SK-N-SH treated with all-trans-retinoic acid at 6 μM for 48 hours (cell line): ENCODE measurements at regions not wholly inside any gene's neighbourhood (a gene's known extent, or its start where the extent isn't known, plus 50 kb on each side); places are given as distances from the start of the nearest gene placed in this dataset.
A peak's percentile ranks its signal among the peaks of the same experiment; 100 is the strongest.

ENCODE experiments used
- ATAC-seq: fragments of 200-7000 bp; cut with Tn5 transposase; 3 replicates; pipeline ENCODE4 v1.9.1; 2020; ENCODE audit warnings: mild to moderate bottlenecking, moderate library complexity
- ARNTL ChIP-seq: fragments of 450-650 bp; formaldehyde crosslinking; IDR thresholded peaks from 2 replicates; pipeline ENCODE4 v1.5.0; 2020; ENCODE audit warnings: low read depth, mild to moderate bottlenecking, moderate library complexity, borderline replicate concordance
- BACH2 ChIP-seq: fragments of 250-450 bp; sonication (Bioruptor Pico); IDR thresholded peaks from 2 replicates; pipeline ENCODE4 v1.9.0; 2021; ENCODE audit warnings: mild to moderate bottlenecking, borderline replicate concordance
- CREB5 ChIP-seq: fragments of 250-450 bp; sonication (Bioruptor Pico); IDR thresholded peaks from 2 replicates; pipeline ENCODE4 v1.5.1; 2020; ENCODE audit warnings: low read depth, mild to moderate bottlenecking, moderate library complexity
- CSDC2 ChIP-seq: fragments of 250-450 bp; sonication (Bioruptor Pico); IDR thresholded peaks from 2 replicates; pipeline ENCODE4 v1.5.0; 2020; ENCODE audit warnings: mild to moderate bottlenecking, moderate library complexity
- CSRNP3 ChIP-seq: fragments of 250-450 bp; sonication (Bioruptor Pico); IDR thresholded peaks from 2 replicates; pipeline ENCODE4 v1.5.1; 2021; ENCODE audit warnings: mild to moderate bottlenecking, moderate library complexity
- ESRRG ChIP-seq: fragments of 250-450 bp; sonication (Bioruptor Pico); IDR thresholded peaks from 2 replicates; pipeline ENCODE4 v1.6.1; 2021; ENCODE audit warnings: mild to moderate bottlenecking
- GLIS3 ChIP-seq: fragments of 250-450 bp; sonication (Bioruptor Pico); IDR thresholded peaks from 2 replicates; pipeline ENCODE4 v1.5.0; 2020; ENCODE audit warnings: mild to moderate bottlenecking, moderate library complexity
- ISL1 ChIP-seq: fragments of 250-450 bp; sonication (Bioruptor Pico); IDR thresholded peaks from 2 replicates; pipeline ENCODE4 v2.1.2; 2022; ENCODE audit warnings: mild to moderate bottlenecking, moderate library complexity
- OSR1 ChIP-seq: fragments of 250-450 bp; sonication (Bioruptor Pico); IDR thresholded peaks from 2 replicates; pipeline ENCODE4 v1.8.0; 2022; ENCODE audit warnings: moderate library complexity, mild to moderate bottlenecking, inconsistent platforms
- PATZ1 ChIP-seq: fragments of 250-450 bp; sonication (Bioruptor Pico); IDR thresholded peaks from 2 replicates; pipeline ENCODE4 v1.8.0; 2020; ENCODE audit warnings: mild to moderate bottlenecking, moderate library complexity, borderline replicate concordance
- POU6F1 ChIP-seq: fragments of 250-450 bp; sonication (Bioruptor Pico); IDR thresholded peaks from 2 replicates; pipeline ENCODE4 v1.8.0; 2021; ENCODE audit warnings: low read depth, mild to moderate bottlenecking, moderate library complexity, borderline replicate concordance
- PPARA ChIP-seq: fragments of 250-450 bp; sonication (Bioruptor Pico); IDR thresholded peaks from 2 replicates; pipeline ENCODE4 v1.5.0; 2020; ENCODE audit warnings: mild to moderate bottlenecking, borderline replicate concordance
- RARB ChIP-seq: fragments of 250-450 bp; sonication (Bioruptor Pico); IDR thresholded peaks from 2 replicates; pipeline ENCODE4 v1.8.0; 2021; ENCODE audit warnings: mild to moderate bottlenecking, moderate library complexity
- SNAI2 ChIP-seq: fragments of 250-450 bp; sonication (Bioruptor Pico); IDR thresholded peaks from 2 replicates; pipeline ENCODE4 v1.5.0; 2020; ENCODE audit warnings: mild to moderate bottlenecking, moderate library complexity
- TCF4 ChIP-seq: fragments of 250-450 bp; sonication (Bioruptor Pico); IDR thresholded peaks from 2 replicates; pipeline ENCODE4 v1.8.0; 2021; ENCODE audit warnings: mild to moderate bottlenecking, moderate library complexity, borderline replicate concordance
- TOX ChIP-seq: fragments of 250-450 bp; sonication (Bioruptor Pico); IDR thresholded peaks from 2 replicates; pipeline ENCODE4 v1.8.0; 2021; ENCODE audit warnings: mild to moderate bottlenecking, moderate library complexity, borderline replicate concordance
- ZC3H10 ChIP-seq: fragments of 250-450 bp; sonication (Bioruptor Pico); IDR thresholded peaks from 2 replicates; pipeline ENCODE4 v1.5.1; 2021; ENCODE audit warnings: mild to moderate bottlenecking, moderate library complexity
- ZFP3 ChIP-seq: fragments of 250-450 bp; sonication (Bioruptor Pico); IDR thresholded peaks from 2 replicates; pipeline ENCODE4 v1.5.0; 2020; ENCODE audit warnings: mild to moderate bottlenecking, moderate library complexity
- ZFP30 ChIP-seq: fragments of 450-650 bp; formaldehyde crosslinking; IDR thresholded peaks from 2 replicates; pipeline ENCODE4 v1.5.0; 2022; ENCODE audit warnings: mild to moderate bottlenecking, moderate library complexity
- ZNF565 ChIP-seq: fragments of 450-650 bp; formaldehyde crosslinking; conservative IDR thresholded peaks from 2 replicates; pipeline ENCODE4 v1.5.0; 2020; ENCODE audit warnings: low read depth, mild to moderate bottlenecking, moderate library complexity
- ZNF70 ChIP-seq: fragments of 450-650 bp; formaldehyde crosslinking; IDR thresholded peaks from 2 replicates; pipeline ENCODE4 v1.5.0; 2020; ENCODE audit warnings: mild to moderate bottlenecking, moderate library complexity
- ZNF8 ChIP-seq: fragments of 450-650 bp; formaldehyde crosslinking; IDR thresholded peaks from 2 replicates; pipeline ENCODE4 v1.5.0; 2020; ENCODE audit warnings: mild to moderate bottlenecking, moderate library complexity

GRCh38 chr6:151170622-151171246 is 69.0 kb upstream of the AKAP12 start:
- ATAC-seq, result no peak

GRCh38 chr6:151172751-151173150 is 67.0 kb upstream of the AKAP12 start:
- no peak for ATAC-seq
- TF ChIP-seq ESRRG (CRISPR knock-in tag) (no peak), CSDC2 (CRISPR knock-in tag) (no peak), CREB5 (CRISPR knock-in tag) (no peak)

More at GRCh38 chr6:151170622-151171246, 69.0 kb upstream of the AKAP12 start:
- TF ChIP-seq ARNTL (CRISPR knock-in tag) (no peak), CSDC2 (CRISPR knock-in tag) (no peak), CSRNP3 (CRISPR knock-in tag) (no peak), RARB (CRISPR knock-in tag) (no peak), ZNF8 (CRISPR knock-in tag) (no peak)

GRCh38 chr6:151175662-151176445 is 63.9 kb upstream of the AKAP12 start:
- no peak for ATAC-seq
- TF ChIP-seq ZFP30 (CRISPR knock-in tag), result no peak
- TF ChIP-seq ZC3H10 (CRISPR knock-in tag), result no peak
- no peak for TF ChIP-seq ISL1 (CRISPR knock-in tag)
- no peak for TF ChIP-seq SNAI2 (CRISPR knock-in tag)
- no peak for TF ChIP-seq CREB5 (CRISPR knock-in tag)
- TF ChIP-seq RARB (CRISPR knock-in tag), result no peak
- no peak for TF ChIP-seq GLIS3 (CRISPR knock-in tag)
- no peak for TF ChIP-seq ZNF8 (CRISPR knock-in tag)
- TF ChIP-seq PPARA (CRISPR knock-in tag), result no peak
- TF ChIP-seq OSR1 (CRISPR knock-in tag), result no peak
- TF ChIP-seq ZNF565 (CRISPR knock-in tag), result no peak
- no peak for TF ChIP-seq ZNF70
- TF ChIP-seq TOX (CRISPR knock-in tag), result no peak
- TF ChIP-seq BACH2 (CRISPR knock-in tag), result no peak

GRCh38 chr6:151176911-151177770 is 62.6 kb upstream of the AKAP12 start:
- ATAC-seq, result peak; percentile 20; the same call in 2 of the 3 replicates
- TF ChIP-seq PATZ1 (no peak), GLIS3 (CRISPR knock-in tag) (no peak), ZFP3 (CRISPR knock-in tag) (peak; percentile 79; the same call in 1 of the 2 replicates), CSDC2 (CRISPR knock-in tag) (peak; percentile 81; the same call in 1 of the 2 replicates), ZNF8 (CRISPR knock-in tag) (no peak), TOX (CRISPR knock-in tag) (no peak), RARB (CRISPR knock-in tag) (no peak), ZC3H10 (CRISPR knock-in tag) (no peak), ISL1 (CRISPR knock-in tag) (peak; percentile 93), TCF4 (peak; percentile 33; the same call in 1 of the 2 replicates), ZNF70 (no peak), POU6F1 (peak; percentile 39; the same call in 1 of the 2 replicates), SNAI2 (CRISPR knock-in tag) (no peak), ESRRG (CRISPR knock-in tag) (no peak), BACH2 (CRISPR knock-in tag) (no peak), PPARA (CRISPR knock-in tag) (no peak), ZFP30 (CRISPR knock-in tag) (no peak; the same call in 1 of the 2 replicates), ZNF565 (CRISPR knock-in tag) (no peak)
